ENCODE measurements at regions not wholly inside any gene's neighbourhood (a gene's known extent, or its start where the extent isn't known, plus 50 kb on each side); places are given as distances from the start of the nearest gene placed in this dataset.

GRCh38 chr10:4046712-4047354 is 261.8 kb upstream of the KLF6 start:
- no peak for TF ChIP-seq POLR2AphosphoS5 (IDR thresholded peaks at IDR 0.05; ENCODE audit: low read depth, low read length)
- no peak for TF ChIP-seq POLR2A (IDR thresholded peaks at IDR 0.05; ENCODE audit: low read depth, low read length)
- TF ChIP-seq TAF1 (IDR thresholded peaks at IDR 0.05; ENCODE audit: borderline replicate concordance, low read depth, low read length): no peak

Data from GM12892 (cell line).